Activated CD4-positive, alpha-beta T cell treated with anti-CD3 and anti-CD28 coated beads for 24 hours (primary cell): ENCODE measurements at regions not wholly inside any gene's neighbourhood (a gene's known extent, or its start where the extent isn't known, plus 50 kb on each side); places are given as distances from the start of the nearest gene placed in this dataset.

Source experiments
- DNase-seq, 2 donors: peaks; one replicate each; pipeline ENCODE4 v3.0.0-alpha.2; 2020; ENCODE audit warnings: low read depth in 2 of 2

- DNase-seq, result no peak
Measured at GRCh38 chr2:151083856-151084795, 177.5 kb downstream of the RBM43 start.

- no peak for DNase-seq
Measured at GRCh38 chr2:151078889-151079288, 182.8 kb downstream of the RBM43 start.

GRCh38 chr2:151071906-151072305 is 189.8 kb downstream of the RBM43 start:
- no peak for DNase-seq

- no peak for DNase-seq
Measured at GRCh38 chr2:151071382-151071781, 190.3 kb downstream of the RBM43 start.

- no peak for DNase-seq
Measured at GRCh38 chr2:151070253-151070652, 191.4 kb downstream of the RBM43 start.

GRCh38 chr2:151067658-151068369 is 193.8 kb downstream of the RBM43 start:
- DNase-seq, result no peak

GRCh38 chr2:151063271-151063670 is 198.4 kb downstream of the RBM43 start:
- DNase-seq, result no peak

GRCh38 chr2:151060287-151060686 is 201.4 kb downstream of the RBM43 start:
- DNase-seq, result no peak

- no peak for DNase-seq
Measured at GRCh38 chr2:151056870-151057269, 204.8 kb downstream of the RBM43 start.

- no peak for DNase-seq
Measured at GRCh38 chr2:151053661-151053990, 208.0 kb downstream of the RBM43 start.

GRCh38 chr2:151052850-151053660 is 208.6 kb downstream of the RBM43 start:
- no peak for DNase-seq

- peak in 1 of 2 donors; percentile 11 for DNase-seq
Measured at GRCh38 chr2:151051574-151052220, 210.0 kb downstream of the RBM43 start.

GRCh38 chr2:151049746-151050145 is 211.9 kb downstream of the RBM43 start:
- DNase-seq, result no peak

GRCh38 chr2:151048331-151049054 is 213.2 kb downstream of the RBM43 start:
- no peak for DNase-seq

GRCh38 chr2:151043484-151043883 is 218.2 kb downstream of the RBM43 start:
- no peak for DNase-seq

- no peak for DNase-seq
Measured at GRCh38 chr2:151042964-151043363, 218.7 kb downstream of the RBM43 start.

GRCh38 chr2:151040039-151040438 is 221.6 kb downstream of the RBM43 start:
- DNase-seq, result no peak

- DNase-seq, result no peak
Measured at GRCh38 chr2:151038516-151038915, 223.1 kb downstream of the RBM43 start.

- no peak for DNase-seq
Measured at GRCh38 chr2:151037434-151037833, 224.2 kb downstream of the RBM43 start.

- DNase-seq, result no peak
Measured at GRCh38 chr2:151033271-151034248, 228.1 kb downstream of the RBM43 start.
